Activated CD8-positive, alpha-beta T cell treated with anti-CD3 and anti-CD28 coated beads, Interleukin-2, amount 10 ng/mL, durations not matched to agents 7 days and 5 days (primary cell): ENCODE measurements at regions not wholly inside any gene's neighbourhood (a gene's known extent, or its start where the extent isn't known, plus 50 kb on each side); places are given as distances from the start of the nearest gene placed in this dataset.
A peak's percentile ranks its signal among the peaks of the same experiment; 100 is the strongest.
"Not testable (repeated sequence)": the region's sequence is repeated elsewhere in the genome, so short reads cannot be mapped to it uniquely, and the experiment has no call there.

ENCODE experiments used
- ATAC-seq: fragments of 150-1000 bp; cut with Tn5 transposase; one replicate; pipeline ENCODE4 v1.10.0; 2021; ENCODE audit warnings: moderate library complexity
- CTCF ChIA-PET: fragments of 350-600 bp; sonication (Branson Sonifier 250); formaldehyde crosslinking; loops from one replicate; lab custom pipeline; 2021; ENCODE audit warnings: antibody characterized with exemption; lab: Charles Lee
- POLR2A ChIA-PET: fragments of 350-600 bp; sonication (Branson Sonifier 250); formaldehyde crosslinking; loops from one replicate; lab custom pipeline; 2021; ENCODE audit warnings: antibody characterized with exemption; lab: Charles Lee
- DNase-seq: peaks from one replicate; pipeline ENCODE4 v3.0.0-alpha.2; 2020
- H3K27ac Mint-ChIP-seq: one replicate; pipeline ENCODE4 v1.8.0; 2021; ENCODE audit warnings: mild to moderate bottlenecking, mixed read lengths
- H3K27me3 Mint-ChIP-seq: one replicate; pipeline ENCODE4 v1.8.0; 2021; ENCODE audit warnings: low read depth, mixed read lengths
- H3K36me3 Mint-ChIP-seq: one replicate; pipeline ENCODE4 v1.8.0; 2021; ENCODE audit warnings: low read depth, mixed read lengths
- H3K4me1 Mint-ChIP-seq: one replicate; pipeline ENCODE4 v1.8.0; 2021; ENCODE audit warnings: low read depth, mixed read lengths
- H3K4me3 Mint-ChIP-seq: one replicate; pipeline ENCODE4 v1.8.0; 2021; ENCODE audit warnings: mild to moderate bottlenecking, mixed read lengths
- H3K9me3 Mint-ChIP-seq: one replicate; pipeline ENCODE4 v1.8.0; 2022; ENCODE audit warnings: mixed read lengths; ENCODE audit not compliant: insufficient read depth

DNA sequence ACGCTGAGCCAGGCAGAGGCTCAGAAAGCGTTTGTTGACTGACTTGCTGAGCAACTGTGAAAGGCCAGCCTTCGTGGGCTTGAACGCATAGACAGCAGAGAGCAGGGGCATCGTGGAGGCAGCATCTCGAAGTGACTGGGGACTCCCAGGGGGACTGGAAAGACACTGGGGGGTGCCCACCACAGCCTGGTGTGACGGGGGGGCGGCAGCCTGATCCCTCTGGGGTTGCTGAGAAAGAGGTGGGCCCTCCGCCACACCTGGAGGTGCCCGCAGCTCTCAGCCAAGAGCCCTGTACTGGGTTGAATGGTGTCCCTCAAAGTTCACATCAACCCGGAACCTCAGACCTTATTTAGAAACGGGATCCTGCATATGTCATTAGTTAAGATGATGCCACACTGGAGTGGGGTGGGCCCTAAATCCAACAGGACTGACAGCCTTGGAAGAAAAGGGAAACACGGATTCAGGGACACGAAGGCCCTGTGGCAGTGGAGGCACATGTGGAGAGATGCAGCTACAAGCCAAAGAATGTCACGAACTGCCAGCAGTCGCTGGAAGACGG is 84.6 kb downstream of the RFLNA start:
- no peak for DNase-seq
- Mint-ChIP-seq H3K4me1 (peaks cover 2% of the 10 kb centered on the region), H3K9me3 (no peaks in the 10 kb centered on the region), H3K27me3 (no peaks in the 10 kb centered on the region), H3K27ac (no peak overlapping the region), H3K4me3 (no peak overlapping the region), H3K36me3 (peaks cover 3% of the 10 kb centered on the region)
- ChIA-PET POLR2A (no interaction called here), CTCF (no interaction called here)
- no peak for ATAC-seq

DNA sequence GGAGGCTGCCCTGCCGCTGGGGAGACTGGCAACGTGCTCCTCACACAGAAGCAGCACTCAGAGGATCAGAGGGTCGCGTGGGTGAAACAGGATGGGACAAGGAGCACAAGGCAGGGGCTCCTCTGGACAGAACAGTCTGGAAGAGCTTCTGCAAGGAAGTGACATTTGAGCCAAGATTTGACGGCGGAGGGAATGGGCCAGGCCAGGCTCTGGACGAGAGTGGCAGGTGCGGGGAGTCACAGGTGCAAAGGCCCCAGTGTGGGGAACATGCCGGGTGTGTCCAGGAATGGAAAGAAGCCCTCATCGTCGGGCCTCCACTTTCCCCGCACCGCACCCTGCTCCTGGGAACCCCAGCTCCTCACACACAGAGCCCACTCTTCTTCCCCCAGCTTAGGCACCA is 84.0 kb downstream of the RFLNA start:
- CTCF ChIA-PET, result interaction anchor here (1.1 kb wide), 1 partner anchor 393 kb away, joined by 3 read pairs; no protein-coding TSS in a partner anchor
- Mint-ChIP-seq H3K36me3 (peaks cover 3% of the 10 kb centered on the region), H3K9me3 (no peaks in the 10 kb centered on the region), H3K27me3 (no peaks in the 10 kb centered on the region), H3K4me3 (no peak overlapping the region), H3K4me1 (peaks cover 2% of the 10 kb centered on the region), H3K27ac (peak overlapping the region; percentile 20)
- no peak for ATAC-seq
- POLR2A ChIA-PET, result no interaction called here
- DNase-seq, result no peak

- peak overlapping the region; percentile 20 for H3K27ac Mint-ChIP-seq
- no peak overlapping the region for H3K4me3 Mint-ChIP-seq
- no peaks in the 10 kb centered on the region for H3K9me3 Mint-ChIP-seq
- H3K27me3 Mint-ChIP-seq, result no peaks in the 10 kb centered on the region
- ChIA-PET CTCF (interaction anchor here (1.1 kb wide), 1 partner anchor 394 kb away, joined by 3 read pairs; no protein-coding TSS in a partner anchor), POLR2A (no interaction called here)
- peaks cover 2% of the 10 kb centered on the region for H3K4me1 Mint-ChIP-seq
- H3K36me3 Mint-ChIP-seq, result peaks cover 3% of the 10 kb centered on the region
- no peak for DNase-seq
- no peak for ATAC-seq
Measured at GRCh38 chr12:124377981-124378509, 83.2 kb downstream of the RFLNA start.

DNA sequence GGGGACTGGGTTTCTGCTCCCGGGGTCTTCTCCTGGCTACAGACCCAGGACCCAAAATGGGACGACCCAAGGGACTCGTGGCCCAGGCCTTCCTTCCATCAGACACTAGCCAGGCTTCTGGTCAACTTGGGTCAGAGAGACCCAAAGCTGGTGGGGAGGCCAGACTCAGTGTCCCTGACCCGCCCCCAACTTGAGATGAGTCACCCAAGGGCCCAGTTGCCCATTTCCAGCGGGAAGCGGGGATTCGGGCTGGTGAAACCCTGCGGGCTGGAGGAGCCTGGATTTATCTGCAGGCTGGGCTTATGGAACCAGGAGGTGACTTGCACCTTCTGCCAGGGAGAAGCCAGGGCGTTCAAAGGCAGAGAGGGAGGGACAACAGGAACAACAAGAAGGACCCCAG is 81.5 kb downstream of the RFLNA start:
- Mint-ChIP-seq H3K9me3 (no peaks in the 10 kb centered on the region), H3K27ac (no peak overlapping the region), H3K4me3 (no peak overlapping the region), H3K27me3 (no peaks in the 10 kb centered on the region), H3K4me1 (peaks cover 2% of the 10 kb centered on the region), H3K36me3 (peaks cover 3% of the 10 kb centered on the region)
- ATAC-seq (no peak), DNase-seq (no peak)
- POLR2A ChIA-PET, result no interaction called here
- CTCF ChIA-PET, result no interaction called here

- peaks cover 3% of the 10 kb centered on the region for H3K36me3 Mint-ChIP-seq
- no peaks in the 10 kb centered on the region for H3K4me1 Mint-ChIP-seq
- no peak overlapping the region for H3K4me3 Mint-ChIP-seq
- DNase-seq, result no peak
- no peak for ATAC-seq
- POLR2A ChIA-PET, result no interaction called here
- no peaks in the 10 kb centered on the region for H3K9me3 Mint-ChIP-seq
- no peaks in the 10 kb centered on the region for H3K27me3 Mint-ChIP-seq
- H3K27ac Mint-ChIP-seq, result no peak overlapping the region
- CTCF ChIA-PET, result no interaction called here
Measured at GRCh38 chr12:124375789-124376175, 80.9 kb downstream of the RFLNA start.

DNA sequence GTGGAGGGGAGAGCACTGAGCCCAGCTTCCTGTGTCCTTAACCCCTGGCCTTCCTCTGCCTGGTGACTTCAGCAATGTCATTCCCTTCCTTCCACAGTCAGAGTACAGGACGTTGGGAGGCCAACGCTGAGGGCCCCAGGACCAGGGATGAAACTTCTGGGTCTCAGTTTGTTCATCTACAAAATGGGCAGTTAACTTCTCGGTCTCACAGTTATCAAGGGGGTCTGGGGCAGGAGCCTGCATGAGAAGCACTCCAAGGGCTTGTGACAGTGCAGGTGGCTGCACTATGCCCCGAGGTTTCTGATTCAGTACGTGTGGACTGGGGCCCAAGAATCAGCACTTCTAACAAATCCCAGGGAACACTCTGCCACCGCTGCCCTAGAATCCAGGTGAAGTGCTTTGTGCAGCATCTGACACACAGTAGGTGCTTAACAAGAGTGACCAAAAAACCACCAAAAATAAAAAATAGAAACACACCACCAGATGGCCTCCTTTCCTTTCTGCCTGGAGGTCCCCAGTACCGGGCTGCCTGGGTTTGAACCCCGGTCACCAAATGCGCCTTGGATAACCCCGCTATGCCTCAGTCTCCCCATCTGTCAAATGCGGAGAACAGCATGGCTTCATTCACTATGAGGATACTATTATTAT is 80.4 kb downstream of the RFLNA start:
- ATAC-seq, result no peak

GRCh38 chr12:124374567-124374966 is 79.7 kb downstream of the RFLNA start:
- CTCF ChIA-PET, result no interaction called here
- no peak for DNase-seq
- Mint-ChIP-seq H3K4me1 (no peaks in the 10 kb centered on the region), H3K27me3 (no peaks in the 10 kb centered on the region), H3K9me3 (no peaks in the 10 kb centered on the region), H3K36me3 (peaks cover 3% of the 10 kb centered on the region), H3K4me3 (no peak overlapping the region), H3K27ac (no peak overlapping the region)
- ATAC-seq, result no peak
- POLR2A ChIA-PET, result no interaction called here

More for the DNA sequence above, 80.4 kb downstream of the RFLNA start:
- Mint-ChIP-seq H3K4me1 (no peaks in the 10 kb centered on the region), H3K27ac (no peak overlapping the region), H3K9me3 (no peaks in the 10 kb centered on the region), H3K36me3 (peaks cover 3% of the 10 kb centered on the region), H3K27me3 (no peaks in the 10 kb centered on the region), H3K4me3 (no peak overlapping the region)
- ChIA-PET CTCF (no interaction called here), POLR2A (no interaction called here)
- DNase-seq, result no peak

DNA sequence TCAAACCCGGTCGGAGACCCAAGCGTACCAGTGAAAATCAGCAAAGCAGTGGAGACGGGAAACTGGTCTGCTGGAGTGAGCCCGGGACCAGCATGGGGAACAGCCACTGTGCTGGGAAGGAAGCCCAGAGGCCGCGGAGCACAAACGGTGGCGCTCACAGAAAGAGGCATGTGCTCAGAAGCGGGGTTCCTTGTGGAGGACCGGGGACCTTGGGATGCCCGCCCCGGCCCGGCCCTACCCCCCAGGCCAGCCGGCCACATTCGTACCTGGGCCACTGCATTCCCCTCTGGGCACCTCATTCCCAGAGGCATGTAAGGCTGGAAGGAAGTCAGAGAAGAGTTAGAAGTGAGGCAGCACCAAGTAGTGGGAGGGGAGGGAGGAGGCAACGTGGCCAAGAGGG is 79.3 kb downstream of the RFLNA start:
- H3K9me3 Mint-ChIP-seq, result no peaks in the 10 kb centered on the region
- ChIA-PET CTCF (no interaction called here), POLR2A (no interaction called here)
- no peak for DNase-seq
- ATAC-seq, result no peak
- no peak overlapping the region for H3K4me3 Mint-ChIP-seq
- H3K27ac Mint-ChIP-seq, result no peak overlapping the region
- no peaks in the 10 kb centered on the region for H3K27me3 Mint-ChIP-seq
- H3K36me3 Mint-ChIP-seq, result peaks cover 3% of the 10 kb centered on the region
- no peaks in the 10 kb centered on the region for H3K4me1 Mint-ChIP-seq

GRCh38 chr12:124373701-124374100 is 78.8 kb downstream of the RFLNA start:
- POLR2A ChIA-PET, DNase-seq, H3K27me3 Mint-ChIP-seq, H3K27ac Mint-ChIP-seq, CTCF ChIA-PET, H3K9me3 Mint-ChIP-seq, H3K4me1 Mint-ChIP-seq, H3K4me3 Mint-ChIP-seq, ATAC-seq, H3K36me3 Mint-ChIP-seq: not testable (repeated sequence)

DNA sequence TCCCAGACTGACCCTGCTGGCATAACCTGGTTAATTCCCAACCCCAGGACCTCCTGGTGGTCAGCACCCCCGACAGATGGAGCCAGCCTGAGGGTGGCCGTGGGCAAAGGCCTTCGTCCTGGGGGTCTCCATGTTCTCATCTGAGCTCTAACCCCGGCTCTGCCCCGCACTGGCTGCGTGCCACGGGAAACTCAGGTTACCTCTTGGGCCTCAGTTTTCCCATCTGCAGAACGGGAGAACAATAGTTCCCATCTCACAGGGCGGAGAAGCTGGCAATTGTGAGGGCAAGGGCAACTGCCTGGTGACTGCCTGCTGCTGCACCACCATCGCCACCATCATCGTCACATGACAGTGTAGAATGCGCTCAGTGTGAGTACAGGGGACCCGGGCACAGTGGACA is 77.9 kb downstream of the RFLNA start:
- DNase-seq (no peak), ATAC-seq (no peak)
- Mint-ChIP-seq H3K36me3 (peaks cover 5% of the 10 kb centered on the region), H3K4me1 (no peaks in the 10 kb centered on the region), H3K27ac (no peak overlapping the region), H3K9me3 (no peaks in the 10 kb centered on the region), H3K4me3 (no peak overlapping the region), H3K27me3 (no peaks in the 10 kb centered on the region)
- ChIA-PET CTCF (no interaction called here), POLR2A (no interaction called here)

DNA sequence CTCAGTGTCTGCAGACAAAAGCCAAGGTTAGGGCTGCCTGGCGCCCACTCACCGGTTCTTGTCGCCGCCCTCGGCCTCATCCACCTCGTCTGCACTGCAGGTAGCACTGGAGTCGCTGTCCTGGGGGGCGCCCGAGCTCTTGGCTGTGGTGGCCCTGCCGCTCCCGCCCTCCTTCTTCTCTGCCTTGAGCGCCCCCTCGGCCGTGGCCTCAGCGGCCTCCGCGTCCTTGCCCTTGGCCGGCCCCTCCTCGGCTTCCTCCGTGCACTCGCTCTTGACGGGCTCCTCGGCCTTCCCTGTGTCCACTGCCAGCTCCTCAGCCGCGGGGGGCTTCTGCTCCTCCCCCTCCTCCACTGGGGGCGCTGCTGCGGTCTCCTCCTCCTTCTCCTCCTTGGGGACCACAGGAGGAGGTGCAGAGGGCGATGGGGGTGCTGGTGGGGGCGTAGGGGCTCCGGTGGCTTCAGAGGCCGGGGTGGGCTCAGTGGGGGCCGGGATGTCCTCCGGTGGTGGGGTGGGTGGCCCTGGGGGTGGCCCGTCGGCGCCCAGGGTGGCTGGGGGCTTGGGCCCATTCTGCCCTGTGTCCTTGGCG is 77.2 kb downstream of the RFLNA start:
- DNase-seq (no peak), ATAC-seq (no peak)
- no peak overlapping the region for H3K27ac Mint-ChIP-seq
- ChIA-PET POLR2A (no interaction called here), CTCF (no interaction called here)
- no peaks in the 10 kb centered on the region for H3K27me3 Mint-ChIP-seq
- H3K9me3 Mint-ChIP-seq, result no peaks in the 10 kb centered on the region
- no peaks in the 10 kb centered on the region for H3K4me1 Mint-ChIP-seq
- H3K4me3 Mint-ChIP-seq, result no peak overlapping the region
- peaks cover 2% of the 10 kb centered on the region for H3K36me3 Mint-ChIP-seq

- CTCF ChIA-PET, result no interaction called here
- no peak overlapping the region for H3K4me3 Mint-ChIP-seq
Measured at GRCh38 chr12:124371366-124371765, 76.5 kb downstream of the RFLNA start.

More at GRCh38 chr12:124371366-124371765, 76.5 kb downstream of the RFLNA start:
- POLR2A ChIA-PET, result no interaction called here
- H3K27me3 Mint-ChIP-seq, result no peaks in the 10 kb centered on the region
- no peak overlapping the region for H3K27ac Mint-ChIP-seq
- DNase-seq (no peak), ATAC-seq (no peak)
- no peaks in the 10 kb centered on the region for H3K9me3 Mint-ChIP-seq
- peaks cover 2% of the 10 kb centered on the region for H3K36me3 Mint-ChIP-seq
- no peaks in the 10 kb centered on the region for H3K4me1 Mint-ChIP-seq
